Bronchial epithelial cell (primary cell): ENCODE measurements at regions not wholly inside any gene's neighbourhood (a gene's known extent, or its start where the extent isn't known, plus 50 kb on each side); places are given as distances from the start of the nearest gene placed in this dataset.
"Not testable (repeated sequence)": the region's sequence is repeated elsewhere in the genome, so short reads cannot be mapped to it uniquely, and the experiment has no call there.

Experiments used
- DNase-seq: peaks from one replicate; pipeline ENCODE4 v3.0.0-alpha.2; 2010; ENCODE audit warnings: low read depth
- FAIRE-seq: peaks from 2 replicates; lab custom pipeline; 2011; peaks lifted over from hg19 to GRCh38; lab: Jason Lieb, UNC
- H3K27me3 ChIP-seq: 2 replicates; pipeline ENCODE4 v1.5.1; 2011; ENCODE audit warnings: low read length; ENCODE audit not compliant: control insufficient read depth, insufficient read depth
- H3K36me3 ChIP-seq: 2 replicates; pipeline ENCODE4 v1.5.1; 2011; ENCODE audit warnings: low read length; ENCODE audit not compliant: control insufficient read depth, insufficient read depth
- H3K4me3 ChIP-seq: 2 replicates; pipeline ENCODE4 v1.5.1; 2011; ENCODE audit warnings: mild to moderate bottlenecking, low read depth, low read length, control low read depth
- TF ChIP-seq, protein P1 (sequence below): IDR thresholded peaks from 2 replicates; pipeline ENCODE4 v1.5.1; 2011; ENCODE audit warnings: mild to moderate bottlenecking, moderate library complexity, low read length, control low read depth, inconsistent platforms; ENCODE audit not compliant: insufficient read depth, severe bottlenecking

DNA sequence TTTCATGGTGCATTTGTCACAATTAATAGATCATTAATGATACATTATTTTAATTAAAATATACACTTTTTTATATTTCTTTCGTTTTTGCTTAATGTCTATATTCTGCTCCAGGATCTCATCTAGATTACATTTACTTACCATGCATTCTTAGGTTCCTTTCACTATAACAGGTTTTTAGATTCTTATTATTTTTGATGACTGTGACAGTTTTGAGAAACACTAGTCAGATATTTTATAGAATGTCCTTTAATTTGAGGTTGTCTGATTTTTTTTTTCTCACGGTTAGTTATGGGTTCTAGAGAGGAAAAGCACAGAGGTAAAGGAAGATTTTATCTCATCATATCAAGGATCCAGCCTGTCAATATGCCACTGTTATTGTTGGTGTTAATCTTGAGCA is 595.8 kb upstream of the BCHE start:
- TF ChIP-seq, protein P1, sequence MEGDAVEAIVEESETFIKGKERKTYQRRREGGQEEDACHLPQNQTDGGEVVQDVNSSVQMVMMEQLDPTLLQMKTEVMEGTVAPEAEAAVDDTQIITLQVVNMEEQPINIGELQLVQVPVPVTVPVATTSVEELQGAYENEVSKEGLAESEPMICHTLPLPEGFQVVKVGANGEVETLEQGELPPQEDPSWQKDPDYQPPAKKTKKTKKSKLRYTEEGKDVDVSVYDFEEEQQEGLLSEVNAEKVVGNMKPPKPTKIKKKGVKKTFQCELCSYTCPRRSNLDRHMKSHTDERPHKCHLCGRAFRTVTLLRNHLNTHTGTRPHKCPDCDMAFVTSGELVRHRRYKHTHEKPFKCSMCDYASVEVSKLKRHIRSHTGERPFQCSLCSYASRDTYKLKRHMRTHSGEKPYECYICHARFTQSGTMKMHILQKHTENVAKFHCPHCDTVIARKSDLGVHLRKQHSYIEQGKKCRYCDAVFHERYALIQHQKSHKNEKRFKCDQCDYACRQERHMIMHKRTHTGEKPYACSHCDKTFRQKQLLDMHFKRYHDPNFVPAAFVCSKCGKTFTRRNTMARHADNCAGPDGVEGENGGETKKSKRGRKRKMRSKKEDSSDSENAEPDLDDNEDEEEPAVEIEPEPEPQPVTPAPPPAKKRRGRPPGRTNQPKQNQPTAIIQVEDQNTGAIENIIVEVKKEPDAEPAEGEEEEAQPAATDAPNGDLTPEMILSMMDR = no peak
- FAIRE-seq = no peak
- DNase-seq = no peak
- no peak overlapping the region for H3K4me3 ChIP-seq
- H3K36me3 ChIP-seq = no peaks in the 10 kb centered on the region
- no peaks in the 10 kb centered on the region for H3K27me3 ChIP-seq

DNA sequence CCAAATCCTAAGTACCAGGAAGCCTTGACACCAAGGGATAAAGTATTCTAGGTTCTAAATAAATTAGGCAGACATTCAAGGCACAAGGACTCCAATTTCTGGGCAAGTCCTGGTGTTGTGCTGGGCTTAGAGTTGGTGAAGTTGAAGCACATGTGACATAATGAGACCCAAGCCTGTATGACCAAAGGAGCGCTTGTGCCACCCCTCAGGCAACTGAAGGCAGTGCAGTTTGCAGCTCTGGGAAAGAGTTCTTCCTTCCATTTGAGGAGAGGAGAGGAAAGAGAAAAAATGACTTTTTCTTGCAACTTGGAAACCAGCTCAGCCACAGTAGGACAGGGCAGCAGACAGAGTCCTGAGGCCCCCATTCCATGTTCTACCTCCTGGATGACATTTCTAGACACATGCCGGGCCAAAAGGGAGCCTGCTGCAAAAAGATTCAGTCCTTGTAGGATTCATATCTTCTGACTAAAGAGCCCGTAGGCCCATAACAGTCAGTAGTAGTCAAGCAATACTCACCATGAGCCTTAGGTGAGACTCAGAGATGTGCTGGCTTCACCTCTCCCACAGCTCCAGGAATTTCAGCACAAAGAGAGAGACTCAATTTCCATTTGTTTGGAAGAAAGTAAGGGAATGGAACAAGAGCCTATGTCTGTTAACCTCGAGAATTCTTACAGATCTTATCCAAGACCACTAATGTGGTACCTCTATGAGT is 588.8 kb upstream of the BCHE start:
- TF ChIP-seq, protein P1 = peak; percentile 17
- Histone ChIP-seq H3K36me3 (no peaks in the 10 kb centered on the region), H3K4me3 (no peak overlapping the region), H3K27me3 (no peaks in the 10 kb centered on the region)
- DNase-seq (no peak), FAIRE-seq (no peak)

- Histone ChIP-seq H3K36me3 (no peaks in the 10 kb centered on the region), H3K4me3 (no peak overlapping the region), H3K27me3 (no peaks in the 10 kb centered on the region)
- TF ChIP-seq, protein P1 = no peak
- FAIRE-seq (no peak), DNase-seq (no peak)
Measured at GRCh38 chr3:166425021-166425420, 587.8 kb upstream of the BCHE start.

DNA sequence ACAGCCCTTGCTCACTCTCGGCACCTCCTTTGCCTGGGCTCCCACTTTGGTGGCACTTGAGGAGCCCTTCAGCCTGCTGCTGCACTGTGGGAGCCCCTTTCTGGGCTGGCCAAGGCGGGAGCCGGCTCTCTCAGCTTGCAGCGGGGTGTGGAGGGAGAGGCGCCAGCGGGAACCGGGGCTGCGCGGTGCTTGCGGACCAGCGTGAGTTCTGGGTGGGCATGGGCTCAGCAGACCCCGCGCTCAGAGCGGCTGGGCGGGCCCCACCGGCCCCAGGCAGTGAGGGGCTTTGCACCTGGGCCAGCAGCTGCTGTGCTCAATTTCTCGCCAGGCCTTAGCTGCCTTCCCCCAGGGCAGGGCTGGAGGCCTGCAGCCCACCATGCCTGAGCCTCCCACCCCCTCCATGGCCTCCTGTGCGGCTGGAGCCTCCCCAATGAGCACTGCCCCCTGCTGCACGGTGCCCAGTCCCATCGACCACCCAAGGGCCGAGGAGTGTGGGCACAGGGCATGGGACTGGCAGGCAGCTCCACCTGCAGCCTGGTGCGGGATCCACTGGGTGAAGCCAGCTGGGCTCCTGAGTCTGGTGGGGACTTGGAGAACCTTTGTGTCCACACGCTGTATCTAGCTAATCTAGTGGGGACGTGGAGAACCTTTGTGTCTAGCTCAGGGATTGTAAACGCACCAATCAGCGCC is 586.7 kb upstream of the BCHE start:
- H3K36me3 ChIP-seq, DNase-seq, FAIRE-seq, H3K4me3 ChIP-seq, H3K27me3 ChIP-seq: not testable (repeated sequence)

GRCh38 chr3:166422556-166422955 is 585.3 kb upstream of the BCHE start:
- no peak for FAIRE-seq
- Histone ChIP-seq H3K27me3 (no peaks in the 10 kb centered on the region), H3K4me3 (no peak overlapping the region), H3K36me3 (no peaks in the 10 kb centered on the region)
- TF ChIP-seq, protein P1 = no peak
- DNase-seq = no peak

- no peaks in the 10 kb centered on the region for H3K36me3 ChIP-seq
- FAIRE-seq = no peak
- no peaks in the 10 kb centered on the region for H3K27me3 ChIP-seq
- DNase-seq = no peak
- TF ChIP-seq, protein P1 = no peak
- H3K4me3 ChIP-seq = no peak overlapping the region
Measured at GRCh38 chr3:166420071-166420470, 582.8 kb upstream of the BCHE start.
